GM23248 (cell line): ENCODE measurements at regions not wholly inside any gene's neighbourhood (a gene's known extent, or its start where the extent isn't known, plus 50 kb on each side); places are given as distances from the start of the nearest gene placed in this dataset.
A peak's percentile ranks its signal among the peaks of the same experiment; 100 is the strongest.
"Not testable (repeated sequence)": the region's sequence is repeated elsewhere in the genome, so short reads cannot be mapped to it uniquely, and the experiment has no call there.

ENCODE experiments used
- DNase-seq: peaks from one replicate; pipeline ENCODE4 v3.0.0-alpha.2; 2015
- H2AFZ ChIP-seq: fragments of 200-600 bp; sonication (generic); 2 replicates; pipeline ENCODE4 v1.6.1; 2016; ENCODE audit warnings: antibody characterized with exemption
- H3F3A ChIP-seq: fragments of 200-600 bp; sonication (generic); 2 replicates; pipeline ENCODE4 v1.6.1; 2016; ENCODE audit warnings: mild to moderate bottlenecking, antibody characterized with exemption, mixed run types; ENCODE audit not compliant: insufficient read depth
- H3K27ac ChIP-seq: fragments of 200-600 bp; sonication (generic); 2 replicates; pipeline ENCODE4 v1.5.1; 2016; ENCODE audit warnings: mild to moderate bottlenecking
- H3K27me3 ChIP-seq: fragments of 200-600 bp; sonication (generic); replicated peaks from 2 replicates; pipeline ENCODE4 v1.6.1; 2016; ENCODE audit warnings: mild to moderate bottlenecking; ENCODE audit not compliant: insufficient read depth
- H3K36me3 ChIP-seq: fragments of 200-600 bp; sonication (generic); 2 replicates; pipeline ENCODE4 v1.6.1; 2016; ENCODE audit warnings: low read depth, mild to moderate bottlenecking
- H3K4me1 ChIP-seq: fragments of 200-600 bp; sonication (generic); 2 replicates; pipeline ENCODE4 v1.6.1; 2016; ENCODE audit warnings: mild to moderate bottlenecking; ENCODE audit not compliant: insufficient read depth
- H3K4me2 ChIP-seq: fragments of 200-600 bp; sonication (generic); one replicate; pipeline ENCODE4 v1.6.1; 2016; ENCODE audit warnings: mild to moderate bottlenecking; ENCODE audit not compliant: unreplicated experiment
- H3K4me3 ChIP-seq: fragments of 200-600 bp; sonication (generic); 2 replicates; pipeline ENCODE4 v1.5.1; 2016; ENCODE audit warnings: mild to moderate bottlenecking
- H3K79me2 ChIP-seq: fragments of 200-600 bp; sonication (generic); 2 replicates; pipeline ENCODE4 v1.6.1; 2016; ENCODE audit warnings: mild to moderate bottlenecking; ENCODE audit not compliant: insufficient read depth
- H3K9ac ChIP-seq: fragments of 200-600 bp; sonication (generic); 2 replicates; pipeline ENCODE4 v1.6.1; 2016; ENCODE audit warnings: mild to moderate bottlenecking
- H3K9me2 ChIP-seq: fragments of 200-600 bp; sonication (generic); 2 replicates; pipeline ENCODE4 v1.6.1; 2016; ENCODE audit warnings: mixed run types, mild to moderate bottlenecking, moderate library complexity; ENCODE audit not compliant: insufficient read depth
- H3K9me3 ChIP-seq: fragments of 200-600 bp; sonication (generic); one replicate; pipeline ENCODE4 v1.6.1; 2017; ENCODE audit warnings: low read depth
- H4K20me1 ChIP-seq: fragments of 200-600 bp; sonication (generic); 2 replicates; pipeline ENCODE4 v1.6.0; 2016; ENCODE audit not compliant: insufficient read depth
- EZH2 ChIP-seq: fragments of 200-600 bp; sonication (generic); IDR thresholded peaks from 2 replicates; pipeline ENCODE4 v1.6.1; 2018; ENCODE audit warnings: antibody characterized with exemption, mild to moderate bottlenecking; ENCODE audit not compliant: insufficient read depth, poor library complexity, severe bottlenecking
- EZH2phosphoT487 ChIP-seq: fragments of 200-600 bp; sonication (generic); IDR thresholded peaks from 2 replicates; pipeline ENCODE4 v1.6.1; 2018; ENCODE audit warnings: antibody characterized with exemption, moderate library complexity, mild to moderate bottlenecking, low read depth; ENCODE audit not compliant: insufficient read depth
- WGBS, 2 experiments: methylation state at CpG; one replicate each; pipeline ENCODE4 v1.1.6; 2015 to 2017; ENCODE audit warnings: low lambda C conversion rate in 2 of 2, low coverage in 1 of 2; ENCODE audit errors: missing lambda C conversion rate in 2 of 2; 5-methylcytosine and 5-hydroxymethylcytosine counted together
- in situ Hi-C: fragments of 300-500 bp; cut with MboI; formaldehyde crosslinking; loops from 2 replicates; pipeline ENCODE4 v1.15.0; 2020

- Histone ChIP-seq H3K9ac (no peak overlapping the region), H3K4me2 (no peak overlapping the region), H3K9me2 (no peaks in the 10 kb centered on the region), H3K4me3 (no peak overlapping the region), H3K27ac (no peak overlapping the region), H4K20me1 (no peaks in the 10 kb centered on the region; the same call in 1 of the 2 replicates), H3K9me3 (no peaks in the 10 kb centered on the region), H2AFZ (no peak overlapping the region), H3K27me3 (peaks cover 10% of the 10 kb centered on the region; the same call in 1 of the 2 replicates), H3K4me1 (no peaks in the 10 kb centered on the region), H3K36me3 (no peaks in the 10 kb centered on the region), H3K79me2 (no peaks in the 10 kb centered on the region), H3F3A (no peaks in the 10 kb centered on the region)
- WGBS, 2 experiments, result 15 to 18% methylated on average over 1 of the region's 1 CpG
- DNase-seq, result peak; percentile 31
- TF ChIP-seq EZH2, result no peak
- no peak for TF ChIP-seq EZH2phosphoT487
- in situ Hi-C loops, result no loop called here
These were observed 161.7 kb downstream of the UNC5CL start for GRCh38 chr6:40877362-40877761.

- no peak overlapping the region for H3K27ac ChIP-seq
- in situ Hi-C loops, result no loop called here
- H3K79me2 ChIP-seq, result no peaks in the 10 kb centered on the region
- H3K4me1 ChIP-seq, result no peaks in the 10 kb centered on the region
- H3F3A ChIP-seq, result no peaks in the 10 kb centered on the region
- no peaks in the 10 kb centered on the region for H3K36me3 ChIP-seq
- no peak overlapping the region for H3K4me2 ChIP-seq
- peaks cover 14% of the 10 kb centered on the region; the same call in 1 of the 2 replicates for H3K27me3 ChIP-seq
- 38 to 43% methylated on average over 2 of the region's 2 CpGs for WGBS, 2 experiments
- H3K9me2 ChIP-seq, result no peaks in the 10 kb centered on the region
- no peak for DNase-seq
- TF ChIP-seq EZH2 (no peak), EZH2phosphoT487 (no peak)
- no peak overlapping the region for H3K9ac ChIP-seq
- H2AFZ ChIP-seq, result no peak overlapping the region
- no peaks in the 10 kb centered on the region; the same call in 1 of the 2 replicates for H4K20me1 ChIP-seq
- H3K9me3 ChIP-seq, result no peaks in the 10 kb centered on the region
- H3K4me3 ChIP-seq, result no peak overlapping the region
These were observed 162.7 kb downstream of the UNC5CL start for GRCh38 chr6:40876336-40876735.

- H3K27ac ChIP-seq, result no peak overlapping the region
- DNase-seq, result no peak
- TF ChIP-seq EZH2phosphoT487, result no peak
- TF ChIP-seq EZH2, result no peak
- H3K9me2 ChIP-seq, result no peaks in the 10 kb centered on the region
- H3K4me2 ChIP-seq, result no peak overlapping the region
- no peaks in the 10 kb centered on the region for H3K36me3 ChIP-seq
- no peaks in the 10 kb centered on the region for H3K9me3 ChIP-seq
- H3K9ac ChIP-seq, result no peak overlapping the region
- H3K4me3 ChIP-seq, result no peak overlapping the region
- in situ Hi-C loops, result no loop called here
- H2AFZ ChIP-seq, result no peak overlapping the region
- H3F3A ChIP-seq, result no peaks in the 10 kb centered on the region
- no peaks in the 10 kb centered on the region for H3K79me2 ChIP-seq
- no peaks in the 10 kb centered on the region for H3K4me1 ChIP-seq
- 71% methylated on average over 4 of the region's 4 CpGs for WGBS, 2 experiments
- H4K20me1 ChIP-seq, result no peaks in the 10 kb centered on the region; the same call in 1 of the 2 replicates
- peaks cover 14% of the 10 kb centered on the region; the same call in 1 of the 2 replicates for H3K27me3 ChIP-seq
These were observed 164.5 kb downstream of the UNC5CL start for GRCh38 chr6:40874495-40874894.

- TF ChIP-seq EZH2 (no peak), EZH2phosphoT487 (no peak)
- Histone ChIP-seq H3F3A (no peaks in the 10 kb centered on the region), H3K4me2 (no peak overlapping the region), H3K9ac (no peak overlapping the region), H3K36me3 (no peaks in the 10 kb centered on the region), H2AFZ (no peak overlapping the region), H3K4me1 (no peaks in the 10 kb centered on the region), H3K27ac (no peak overlapping the region), H3K9me3 (no peaks in the 10 kb centered on the region), H3K4me3 (no peak overlapping the region), H4K20me1 (no peaks in the 10 kb centered on the region), H3K27me3 (peaks cover 11% of the 10 kb centered on the region; the same call in 1 of the 2 replicates), H3K79me2 (no peaks in the 10 kb centered on the region), H3K9me2 (no peaks in the 10 kb centered on the region)
- 17 to 22% methylated on average over 5 of the region's 5 CpGs for WGBS, 2 experiments
- in situ Hi-C loops, result no loop called here
- DNase-seq, result no peak
These were observed 167.6 kb downstream of the UNC5CL start for GRCh38 chr6:40871424-40871823.

GRCh38 chr6:40868089-40868865 lies 170.7 kb downstream of the UNC5CL start:
- H3F3A ChIP-seq, H3K4me1 ChIP-seq, H3K4me2 ChIP-seq, H3K36me3 ChIP-seq, H3K4me3 ChIP-seq, H3K9me3 ChIP-seq, H2AFZ ChIP-seq, H3K27me3 ChIP-seq, in situ Hi-C loops, DNase-seq, H3K9me2 ChIP-seq, H3K79me2 ChIP-seq, H3K27ac ChIP-seq, H4K20me1 ChIP-seq, H3K9ac ChIP-seq: not testable (repeated sequence)
- WGBS, 2 experiments, result 59 to 61% methylated on average over 14 of the region's 14 CpGs

GRCh38 chr6:40867527-40867926 lies 171.5 kb downstream of the UNC5CL start:
- H3K4me2 ChIP-seq, H3K9ac ChIP-seq, DNase-seq, in situ Hi-C loops, H3K9me2 ChIP-seq, H2AFZ ChIP-seq, H3K9me3 ChIP-seq, H4K20me1 ChIP-seq, H3K27me3 ChIP-seq, H3K27ac ChIP-seq, H3F3A ChIP-seq, H3K36me3 ChIP-seq, H3K79me2 ChIP-seq, H3K4me1 ChIP-seq, H3K4me3 ChIP-seq: not testable (repeated sequence)
- WGBS, 2 experiments, result 58 to 60% methylated on average over 9 of the region's 9 CpGs

GRCh38 chr6:40865259-40865658 lies 173.8 kb downstream of the UNC5CL start:
- H3K27me3 ChIP-seq, H3K4me3 ChIP-seq, H3K36me3 ChIP-seq, H3K4me1 ChIP-seq, H3K9me3 ChIP-seq, H3K4me2 ChIP-seq, DNase-seq, H3K27ac ChIP-seq, in situ Hi-C loops, H3K79me2 ChIP-seq, H3K9ac ChIP-seq, H4K20me1 ChIP-seq, H3F3A ChIP-seq, H3K9me2 ChIP-seq, H2AFZ ChIP-seq: not testable (repeated sequence)
- 24 to 30% methylated on average over 2 of the region's 2 CpGs for WGBS, 2 experiments
